HCT116 (cell line): ENCODE measurements at regions not wholly inside any gene's neighbourhood (a gene's known extent, or its start where the extent isn't known, plus 50 kb on each side); places are given as distances from the start of the nearest gene placed in this dataset.

Source experiments
- CTCF ChIP-seq, 3 experiments: fragments of 200-600 bp in 1 of 3; sonication (generic) in 1 of 3; IDR thresholded peaks in 2 of 3; conservative IDR thresholded peaks in 1 of 3; 2 replicates each; pipeline ENCODE4 v1.5.1; 2012 to 2017; ENCODE audit warnings: low read depth in 2 of 3, low read length in 2 of 3, antibody characterized with exemption in 1 of 3, borderline replicate concordance in 1 of 3, control low read depth in 1 of 3, mild to moderate bottlenecking in 1 of 3, mixed read lengths in 1 of 3, mixed run types in 1 of 3, moderate library complexity in 1 of 3; ENCODE audit not compliant: insufficient read depth in 1 of 3
- POLR2AphosphoS5 ChIP-seq: IDR thresholded peaks from 2 replicates; pipeline ENCODE4 v1.6.1; 2011; ENCODE audit warnings: mild to moderate bottlenecking, low read depth, low read length, moderate library complexity

GRCh38 chr3:41126472-41126871 is 72.8 kb upstream of the CTNNB1 start:
- TF ChIP-seq CTCF (IDR thresholded peaks at IDR 0.05 in 2 of 3, conservative IDR thresholded peaks at IDR 0.05 in 1 of 3; ENCODE audit: borderline replicate concordance in 1 of 3, insufficient read depth in 1 of 3, low read depth in 2 of 3, low read length in 2 of 3) = no peak
- no peak for TF ChIP-seq POLR2AphosphoS5
